Stimulated activated CD8-positive, alpha-beta memory T cell treated with anti-CD3 and anti-CD28 coated beads, Interleukin-15, amount 100 ng/mL, for 24 hours (primary cell): ENCODE measurements at regions not wholly inside any gene's neighbourhood (a gene's known extent, or its start where the extent isn't known, plus 50 kb on each side); places are given as distances from the start of the nearest gene placed in this dataset.
A peak's percentile ranks its signal among the peaks of the same experiment; 100 is the strongest.
"Not testable (repeated sequence)": the region's sequence is repeated elsewhere in the genome, so short reads cannot be mapped to it uniquely, and the experiment has no call there.

Experiments
- DNase-seq: peaks from one replicate; pipeline ENCODE4 v3.0.0-alpha.2; 2020; ENCODE audit warnings: low read depth

DNA sequence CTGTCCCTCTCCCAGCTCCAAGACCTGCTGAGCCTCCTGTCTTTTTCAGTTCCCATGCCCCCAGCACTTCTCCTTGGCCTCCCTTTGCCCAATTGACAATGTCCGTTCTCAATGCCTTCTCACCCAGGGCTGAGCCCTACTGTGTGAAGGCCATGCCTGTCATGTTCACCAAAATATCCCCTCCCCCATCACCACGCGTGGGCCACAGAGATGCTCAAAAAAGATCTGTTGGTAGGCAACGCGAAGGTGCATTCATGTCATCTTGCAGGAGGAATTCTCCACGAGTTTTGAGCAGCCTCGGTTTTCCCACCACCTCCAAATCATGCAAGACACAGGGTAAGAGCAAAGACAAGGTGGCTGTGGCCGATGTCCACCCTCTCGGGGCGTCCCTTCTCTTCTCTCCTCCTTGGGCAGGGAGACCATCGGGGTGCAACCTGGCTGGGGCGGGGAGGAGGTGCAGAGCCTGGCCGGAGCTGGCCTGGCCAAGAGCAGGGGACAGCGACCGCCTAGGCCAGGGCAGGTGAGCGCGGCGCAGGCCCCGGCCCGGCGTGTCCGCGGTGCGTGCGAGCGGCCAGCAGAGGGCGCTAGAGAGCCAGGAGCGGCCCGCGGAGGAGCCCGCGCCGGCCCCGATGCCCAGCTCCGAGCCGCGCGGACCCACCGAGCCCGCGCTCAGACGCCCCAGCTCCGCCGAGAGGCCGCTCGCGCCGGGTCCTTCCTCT is 56.3 kb upstream of the KRTAP5-11 start:
- DNase-seq = peak; percentile 76

- DNase-seq = not testable (repeated sequence)
These were observed 56.8 kb upstream of the KRTAP5-11 start for GRCh38 chr11:71639520-71639849.

- not testable (repeated sequence) for DNase-seq
These were observed 57.2 kb upstream of the KRTAP5-11 start for GRCh38 chr11:71639916-71640315.

DNA sequence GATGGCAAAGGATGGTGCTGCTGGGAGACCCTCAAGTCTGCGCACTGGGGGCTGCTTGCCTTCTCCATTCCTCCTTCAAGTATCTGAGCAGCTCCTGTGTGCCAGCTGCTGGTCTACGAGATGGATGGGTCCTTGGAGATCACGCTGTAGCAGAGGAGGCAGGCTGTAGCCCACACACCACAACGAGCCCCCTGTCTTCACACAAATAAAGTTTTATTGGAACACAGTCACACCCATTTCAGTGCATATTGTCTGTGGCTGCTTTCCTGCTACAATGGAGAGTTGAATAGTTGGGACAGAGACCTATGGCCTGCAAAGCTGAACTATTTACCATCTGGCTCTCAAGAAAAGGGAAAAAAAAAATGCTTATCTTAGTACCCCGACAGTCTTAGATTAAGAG is 64.4 kb upstream of the KRTAP5-11 start:
- not testable (repeated sequence) for DNase-seq

- not testable (repeated sequence) for DNase-seq
These were observed 70.3 kb upstream of the KRTAP5-11 start for GRCh38 chr11:71652998-71653397.

DNA sequence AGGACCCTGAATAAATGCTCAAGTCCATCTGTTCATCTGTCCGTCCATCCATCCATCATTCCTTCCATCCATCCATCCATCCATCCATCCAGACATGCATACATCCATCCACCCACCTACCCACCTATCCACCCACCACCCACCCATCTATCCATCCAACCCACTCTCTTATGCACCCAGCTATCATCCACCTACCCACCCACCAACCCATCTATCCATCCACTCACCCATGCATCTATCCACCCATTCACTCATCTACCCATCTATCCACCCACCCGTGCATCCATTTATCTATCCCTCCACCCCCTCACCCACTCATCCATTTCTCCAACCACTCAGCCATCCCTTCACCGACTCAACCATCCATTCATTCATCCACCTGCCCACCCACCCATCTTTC is 71.7 kb upstream of the KRTAP5-11 start:
- DNase-seq = not testable (repeated sequence)

- DNase-seq = not testable (repeated sequence)
These were observed 72.4 kb upstream of the KRTAP5-11 start for GRCh38 chr11:71655041-71655440.

GRCh38 chr11:71656513-71656912 is 73.8 kb upstream of the KRTAP5-11 start:
- not testable (repeated sequence) for DNase-seq

GRCh38 chr11:71664941-71665340 is 82.3 kb upstream of the KRTAP5-11 start:
- DNase-seq = not testable (repeated sequence)

DNA sequence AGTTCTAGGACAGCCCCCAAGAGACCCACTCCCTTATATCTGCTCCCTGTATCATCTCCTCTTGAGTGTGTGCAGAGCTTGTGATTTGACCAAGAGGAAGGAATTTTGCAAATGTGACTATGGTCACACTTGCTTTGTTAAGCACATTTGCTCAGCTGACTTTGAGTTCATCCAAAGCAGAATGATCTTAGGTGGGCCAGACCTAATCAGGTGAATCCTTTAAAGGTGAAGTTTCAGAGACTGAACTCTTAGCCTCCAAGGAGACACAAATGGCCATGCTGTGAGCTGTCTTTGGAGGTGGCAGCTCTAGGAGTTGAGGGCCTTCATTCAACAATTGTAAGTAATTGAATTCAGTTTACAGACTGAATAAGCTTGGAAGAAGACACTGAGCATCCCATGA is 115.4 kb upstream of the KRTAP5-11 start:
- DNase-seq = not testable (repeated sequence)

DNA sequence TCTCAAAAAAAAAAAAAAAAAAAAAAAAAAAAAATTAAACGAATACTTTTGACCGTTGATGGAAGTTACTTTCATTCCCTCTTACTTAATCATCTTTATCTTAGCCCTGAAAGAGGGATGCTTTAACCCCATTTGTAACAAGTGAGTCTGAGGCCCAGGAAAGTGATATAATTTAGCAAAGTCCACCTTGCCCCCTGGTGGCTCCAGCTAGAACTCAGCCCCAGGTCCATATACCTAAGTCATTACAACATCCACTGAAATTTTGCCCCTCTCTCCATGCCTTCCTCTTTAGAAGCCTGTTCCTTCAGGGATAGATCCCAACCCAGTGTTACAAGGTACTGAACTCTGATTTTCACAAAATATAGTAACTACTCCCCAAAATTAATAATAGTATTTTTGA is 116.3 kb upstream of the KRTAP5-11 start:
- not testable (repeated sequence) for DNase-seq

GRCh38 chr11:71701435-71702291 is 119.0 kb upstream of the KRTAP5-11 start:
- DNase-seq = not testable (repeated sequence)

- DNase-seq = not testable (repeated sequence)
These were observed 122.5 kb upstream of the KRTAP5-11 start for GRCh38 chr11:71705086-71705737.

DNA sequence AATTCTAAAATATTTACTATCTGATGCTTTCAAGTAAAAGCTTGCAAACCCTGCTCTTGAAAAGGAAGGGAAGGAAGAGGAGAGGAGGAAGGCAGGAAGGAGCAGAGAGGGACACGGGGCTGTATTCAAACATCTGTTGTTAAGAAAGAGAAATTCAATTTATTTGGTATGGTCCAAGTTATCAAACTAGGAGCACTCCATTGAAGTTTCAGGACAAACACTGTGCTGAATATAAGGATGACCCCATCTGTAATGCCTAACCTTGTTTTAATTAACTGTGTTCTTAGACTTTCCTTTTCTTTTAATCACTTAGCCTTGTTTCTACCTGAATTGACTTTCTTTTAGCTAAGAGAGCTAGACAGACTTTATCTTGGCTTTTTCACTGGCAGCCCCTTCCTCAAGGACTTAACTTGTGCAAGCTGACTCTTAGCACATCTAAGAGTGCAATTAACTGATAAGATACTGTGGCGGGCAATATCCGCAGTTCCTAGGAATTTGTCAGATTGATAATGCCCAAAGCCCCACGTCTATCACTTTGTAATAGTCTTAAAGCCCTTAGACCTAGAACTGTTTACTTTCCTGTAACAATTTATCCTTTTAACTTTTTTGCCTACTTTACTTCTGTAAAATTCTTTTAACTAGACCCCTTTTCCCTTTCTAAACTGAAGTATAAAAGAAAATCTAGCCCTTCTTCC is 123.2 kb upstream of the KRTAP5-11 start:
- not testable (repeated sequence) for DNase-seq

GRCh38 chr11:71707083-71707482 is 124.4 kb upstream of the KRTAP5-11 start:
- not testable (repeated sequence) for DNase-seq

- not testable (repeated sequence) for DNase-seq
These were observed 123.5 kb upstream of the DEFB108B start for GRCh38 chr11:71709541-71709940.

DNA sequence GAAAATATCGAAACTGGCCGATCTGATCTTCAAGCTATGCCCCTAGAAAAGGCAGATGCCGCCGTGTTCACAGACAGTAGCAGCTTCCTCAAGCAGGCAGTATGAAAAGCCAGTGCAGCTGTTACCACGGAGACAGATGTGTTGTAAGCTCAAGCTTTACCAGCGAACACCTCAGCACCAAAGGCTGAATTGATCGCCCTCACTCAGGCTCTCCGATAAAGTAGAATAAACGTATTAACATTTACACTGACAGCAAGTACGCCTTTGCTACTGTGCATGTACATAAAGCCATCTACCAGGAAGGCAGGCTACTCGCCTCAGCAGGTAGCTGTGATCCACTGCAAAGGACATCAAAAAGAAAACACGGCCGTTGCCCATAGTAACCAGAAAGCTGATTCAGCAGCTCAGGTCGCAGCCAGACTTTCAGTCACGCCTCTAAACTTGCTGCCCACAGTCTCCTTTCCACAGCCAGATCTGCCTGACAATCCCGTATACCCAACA is 122.8 kb upstream of the DEFB108B start:
- DNase-seq = not testable (repeated sequence)

GRCh38 chr11:71710701-71711385 is 122.2 kb upstream of the DEFB108B start:
- not testable (repeated sequence) for DNase-seq

GRCh38 chr11:71712350-71712749 is 120.7 kb upstream of the DEFB108B start:
- DNase-seq = not testable (repeated sequence)

- not testable (repeated sequence) for DNase-seq
These were observed 120.2 kb upstream of the DEFB108B start for GRCh38 chr11:71712846-71713245.

- DNase-seq = not testable (repeated sequence)
These were observed 118.5 kb upstream of the DEFB108B start for GRCh38 chr11:71714510-71714909.
